WTC11 (cell line): ENCODE measurements at regions not wholly inside any gene's neighbourhood (a gene's known extent, or its start where the extent isn't known, plus 50 kb on each side); places are given as distances from the start of the nearest gene placed in this dataset.

ENCODE experiments used
- ATAC-seq: fragments of 200-7000 bp; cut with Tn5 transposase; 2 replicates; pipeline ENCODE4 v1.10.0; 2021; ENCODE audit warnings: mild to moderate bottlenecking, moderate library complexity
- CTCF ChIA-PET: fragments of 300-600 bp; sonication (Branson Sonifier 250); formaldehyde crosslinking; loops from one replicate; lab custom pipeline; 2021; ENCODE audit warnings: antibody characterized with exemption; lab: Charles Lee
- POLR2A ChIA-PET: fragments of 350-600 bp; sonication (Branson Sonifier 250); formaldehyde crosslinking; loops from one replicate; lab custom pipeline; 2021; ENCODE audit warnings: antibody characterized with exemption; lab: Charles Lee
- DNase-seq: peaks from one replicate; pipeline ENCODE4 v3.0.0; 2021; ENCODE audit warnings: low spot score
- H3K27ac Mint-ChIP-seq: 2 replicates; pipeline ENCODE4 v1.8.0; 2021; ENCODE audit warnings: mixed read lengths
- H3K27me3 Mint-ChIP-seq: 2 replicates; pipeline ENCODE4 v1.8.0; 2021; ENCODE audit warnings: low read depth, mild to moderate bottlenecking, moderate library complexity, mixed read lengths
- H3K36me3 Mint-ChIP-seq: 2 replicates; pipeline ENCODE4 v1.8.0; 2021; ENCODE audit warnings: mixed read lengths
- H3K4me1 Mint-ChIP-seq: 2 replicates; pipeline ENCODE4 v1.8.0; 2022; ENCODE audit warnings: mixed read lengths
- H3K4me3 Mint-ChIP-seq: 2 replicates; pipeline ENCODE4 v1.8.0; 2021; ENCODE audit warnings: mild to moderate bottlenecking, moderate library complexity, mixed read lengths
- H3K9me3 Mint-ChIP-seq: 2 replicates; pipeline ENCODE4 v1.8.0; 2021; ENCODE audit warnings: mixed read lengths
- FOXJ3 ChIP-seq: sonication (generic); formaldehyde crosslinking; IDR thresholded peaks from 2 replicates; pipeline ENCODE4 v1.9.0; 2021; ENCODE audit warnings: missing genetic modification reagents, mild to moderate bottlenecking, borderline replicate concordance
- MXD4 ChIP-seq: fragments of 250-450 bp; sonication (Bioruptor Pico); IDR thresholded peaks from 2 replicates; pipeline ENCODE4 v1.8.0; 2021; ENCODE audit warnings: mild to moderate bottlenecking, moderate library complexity, borderline replicate concordance
- NR3C1 ChIP-seq: sonication (generic); formaldehyde crosslinking; conservative IDR thresholded peaks from 2 replicates; pipeline ENCODE4 v1.8.1; 2023; ENCODE audit warnings: low read depth, mild to moderate bottlenecking, missing genetic modification reagents
- RELA ChIP-seq: sonication (generic); formaldehyde crosslinking; IDR thresholded peaks from 2 replicates; pipeline ENCODE4 v1.8.1; 2022; ENCODE audit warnings: missing genetic modification reagents, mild to moderate bottlenecking, borderline replicate concordance
- RORB ChIP-seq: fragments of 250-450 bp; sonication (Bioruptor Pico); IDR thresholded peaks from 2 replicates; pipeline ENCODE4 v1.9.0; 2021; ENCODE audit warnings: mild to moderate bottlenecking
- SMAD4 ChIP-seq: sonication (generic); formaldehyde crosslinking; IDR thresholded peaks from 2 replicates; pipeline ENCODE4 v1.8.0; 2022; ENCODE audit warnings: mild to moderate bottlenecking, missing genetic modification reagents
- USF1 ChIP-seq: sonication (generic); formaldehyde crosslinking; IDR thresholded peaks from 2 replicates; pipeline ENCODE4 v1.8.0; 2022; ENCODE audit warnings: mild to moderate bottlenecking, missing genetic modification reagents
- ZNF121 ChIP-seq: sonication (generic); formaldehyde crosslinking; IDR thresholded peaks from 2 replicates; pipeline ENCODE4 v1.8.0; 2023; ENCODE audit warnings: missing genetic modification reagents
- ZNF138 ChIP-seq: sonication (generic); formaldehyde crosslinking; conservative IDR thresholded peaks from 2 replicates; pipeline ENCODE4 v1.8.1; 2022; ENCODE audit warnings: mild to moderate bottlenecking, moderate library complexity, missing genetic modification reagents
- ZNF263 ChIP-seq: sonication (generic); formaldehyde crosslinking; IDR thresholded peaks from 2 replicates; pipeline ENCODE4 v1.8.1; 2022; ENCODE audit warnings: low read depth, mild to moderate bottlenecking, moderate library complexity, missing genetic modification reagents
- ZNF425 ChIP-seq: fragments of 250-450 bp; sonication (Bioruptor Pico); conservative IDR thresholded peaks from 2 replicates; pipeline ENCODE4 v1.9.0; 2021; ENCODE audit warnings: mild to moderate bottlenecking
- ZSCAN18 ChIP-seq: fragments of 250-450 bp; sonication (Bioruptor Pico); IDR thresholded peaks from 2 replicates; pipeline ENCODE4 v2.1.2; 2022; ENCODE audit warnings: mild to moderate bottlenecking, moderate library complexity
- TF ChIP-seq, protein P1 (sequence below): fragments of 250-450 bp; sonication (Bioruptor Pico); IDR thresholded peaks from 2 replicates; pipeline ENCODE4 v1.9.0; 2021; ENCODE audit warnings: mild to moderate bottlenecking
- TF ChIP-seq, protein P2 (sequence below): sonication (generic); formaldehyde crosslinking; IDR thresholded peaks from 2 replicates; pipeline ENCODE4 v1.8.1; 2023; ENCODE audit warnings: mild to moderate bottlenecking, missing genetic modification reagents
- TF ChIP-seq, protein P3 (sequence below): fragments of 250-450 bp; sonication (Bioruptor Pico); IDR thresholded peaks from 2 replicates; pipeline ENCODE4 v1.8.0; 2021; ENCODE audit warnings: mild to moderate bottlenecking
- TF ChIP-seq, protein P4 (sequence below): sonication (generic); formaldehyde crosslinking; IDR thresholded peaks from 2 replicates; pipeline ENCODE4 v1.8.0; 2022; ENCODE audit warnings: mild to moderate bottlenecking, missing genetic modification reagents
- TF ChIP-seq, protein P5 (sequence below): sonication (generic); formaldehyde crosslinking; IDR thresholded peaks from 2 replicates; pipeline ENCODE4 v1.8.0; 2022; ENCODE audit warnings: mild to moderate bottlenecking, missing genetic modification reagents

DNA sequence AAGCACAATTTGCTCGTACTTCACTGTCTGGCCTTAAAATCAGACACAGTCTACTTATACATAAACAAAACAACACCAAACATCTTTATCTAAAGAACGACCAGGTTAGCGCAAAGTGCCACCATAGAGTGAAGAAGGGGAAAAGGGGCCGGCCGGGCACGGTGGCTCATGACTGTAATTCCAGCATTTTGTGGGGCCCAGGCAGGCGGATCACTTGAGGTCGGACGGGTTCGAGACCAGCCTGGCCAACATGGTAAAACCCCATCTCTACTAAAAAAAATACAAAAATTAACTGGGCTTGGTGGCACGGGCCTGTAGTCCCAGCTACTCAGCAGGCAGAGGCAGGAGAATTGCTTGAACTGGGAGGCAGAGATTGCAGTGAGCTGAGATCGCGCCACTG, 118.5 kb upstream of the RIOK3 start:
- H3K4me1 Mint-ChIP-seq = peaks cover 26% of the 10 kb centered on the region
- TF ChIP-seq ZNF263 = no peak
- no peak for TF ChIP-seq ZNF121 (CRISPR knock-in tag)
- no peak for TF ChIP-seq ZNF425
- TF ChIP-seq NR3C1 (CRISPR knock-in tag) = no peak
- TF ChIP-seq, protein P1, sequence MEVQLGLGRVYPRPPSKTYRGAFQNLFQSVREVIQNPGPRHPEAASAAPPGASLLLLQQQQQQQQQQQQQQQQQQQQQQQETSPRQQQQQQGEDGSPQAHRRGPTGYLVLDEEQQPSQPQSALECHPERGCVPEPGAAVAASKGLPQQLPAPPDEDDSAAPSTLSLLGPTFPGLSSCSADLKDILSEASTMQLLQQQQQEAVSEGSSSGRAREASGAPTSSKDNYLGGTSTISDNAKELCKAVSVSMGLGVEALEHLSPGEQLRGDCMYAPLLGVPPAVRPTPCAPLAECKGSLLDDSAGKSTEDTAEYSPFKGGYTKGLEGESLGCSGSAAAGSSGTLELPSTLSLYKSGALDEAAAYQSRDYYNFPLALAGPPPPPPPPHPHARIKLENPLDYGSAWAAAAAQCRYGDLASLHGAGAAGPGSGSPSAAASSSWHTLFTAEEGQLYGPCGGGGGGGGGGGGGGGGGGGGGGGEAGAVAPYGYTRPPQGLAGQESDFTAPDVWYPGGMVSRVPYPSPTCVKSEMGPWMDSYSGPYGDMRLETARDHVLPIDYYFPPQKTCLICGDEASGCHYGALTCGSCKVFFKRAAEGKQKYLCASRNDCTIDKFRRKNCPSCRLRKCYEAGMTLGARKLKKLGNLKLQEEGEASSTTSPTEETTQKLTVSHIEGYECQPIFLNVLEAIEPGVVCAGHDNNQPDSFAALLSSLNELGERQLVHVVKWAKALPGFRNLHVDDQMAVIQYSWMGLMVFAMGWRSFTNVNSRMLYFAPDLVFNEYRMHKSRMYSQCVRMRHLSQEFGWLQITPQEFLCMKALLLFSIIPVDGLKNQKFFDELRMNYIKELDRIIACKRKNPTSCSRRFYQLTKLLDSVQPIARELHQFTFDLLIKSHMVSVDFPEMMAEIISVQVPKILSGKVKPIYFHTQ (CRISPR knock-in tag) = no peak
- no peak for TF ChIP-seq FOXJ3 (CRISPR knock-in tag)
- no peak for TF ChIP-seq RORB (CRISPR knock-in tag)
- no peak for TF ChIP-seq ZNF138
- no peak for TF ChIP-seq RELA (CRISPR knock-in tag)
- no peak for TF ChIP-seq ZSCAN18
- TF ChIP-seq, protein P2, sequence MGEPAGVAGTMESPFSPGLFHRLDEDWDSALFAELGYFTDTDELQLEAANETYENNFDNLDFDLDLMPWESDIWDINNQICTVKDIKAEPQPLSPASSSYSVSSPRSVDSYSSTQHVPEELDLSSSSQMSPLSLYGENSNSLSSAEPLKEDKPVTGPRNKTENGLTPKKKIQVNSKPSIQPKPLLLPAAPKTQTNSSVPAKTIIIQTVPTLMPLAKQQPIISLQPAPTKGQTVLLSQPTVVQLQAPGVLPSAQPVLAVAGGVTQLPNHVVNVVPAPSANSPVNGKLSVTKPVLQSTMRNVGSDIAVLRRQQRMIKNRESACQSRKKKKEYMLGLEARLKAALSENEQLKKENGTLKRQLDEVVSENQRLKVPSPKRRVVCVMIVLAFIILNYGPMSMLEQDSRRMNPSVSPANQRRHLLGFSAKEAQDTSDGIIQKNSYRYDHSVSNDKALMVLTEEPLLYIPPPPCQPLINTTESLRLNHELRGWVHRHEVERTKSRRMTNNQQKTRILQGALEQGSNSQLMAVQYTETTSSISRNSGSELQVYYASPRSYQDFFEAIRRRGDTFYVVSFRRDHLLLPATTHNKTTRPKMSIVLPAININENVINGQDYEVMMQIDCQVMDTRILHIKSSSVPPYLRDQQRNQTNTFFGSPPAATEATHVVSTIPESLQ = no peak
- no peak overlapping the region; the same call in 1 of the 2 replicates for H3K27ac Mint-ChIP-seq
- DNase-seq (no peak), ATAC-seq (no peak)
- CTCF ChIA-PET = no interaction called here
- peaks cover 5% of the 10 kb centered on the region; the same call in 1 of the 2 replicates for H3K9me3 Mint-ChIP-seq
- H3K4me3 Mint-ChIP-seq = no peak overlapping the region
- H3K36me3 Mint-ChIP-seq = peaks cover 5% of the 10 kb centered on the region
- POLR2A ChIA-PET = no interaction called here
- no peaks in the 10 kb centered on the region; the same call in 1 of the 2 replicates for H3K27me3 Mint-ChIP-seq

DNA sequence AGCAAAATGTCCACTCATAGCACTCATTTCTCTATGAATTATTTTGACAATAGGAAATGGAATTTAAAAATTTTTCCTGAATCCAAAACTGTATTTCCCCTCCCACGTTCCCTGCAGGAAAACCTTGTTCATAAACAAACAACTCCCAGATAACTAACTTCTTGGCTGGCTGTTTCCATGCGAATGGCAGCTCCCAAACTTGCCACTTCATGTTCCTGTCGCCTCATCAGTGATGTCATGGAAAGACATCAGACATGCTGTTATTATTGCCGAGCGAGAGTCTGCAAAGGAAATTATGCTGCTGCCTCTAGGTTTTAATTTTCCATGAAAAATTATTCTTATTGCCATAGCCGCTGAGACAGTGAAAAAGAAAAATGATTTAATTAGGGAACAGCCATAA, 117.0 kb upstream of the RIOK3 start:
- H3K36me3 Mint-ChIP-seq = no peaks in the 10 kb centered on the region; the same call in 1 of the 2 replicates
- CTCF ChIA-PET = interaction anchor here (1.0 kb wide), 1 partner anchor 129 kb away, joined by 4 read pairs; no protein-coding TSS in a partner anchor
- no peak for DNase-seq
- POLR2A ChIA-PET = no interaction called here
- H3K4me3 Mint-ChIP-seq = no peak overlapping the region
- no peaks in the 10 kb centered on the region for H3K9me3 Mint-ChIP-seq
- ATAC-seq = no peak
- no peak overlapping the region for H3K27ac Mint-ChIP-seq
- H3K4me1 Mint-ChIP-seq = peaks cover 18% of the 10 kb centered on the region
- no peaks in the 10 kb centered on the region for H3K27me3 Mint-ChIP-seq
- TF ChIP-seq NR3C1 (CRISPR knock-in tag) (no peak), SMAD4 (CRISPR knock-in tag) (no peak), ZSCAN18 (no peak), USF1 (CRISPR knock-in tag) (no peak), MXD4 (CRISPR knock-in tag) (no peak)
- TF ChIP-seq, protein P3, sequence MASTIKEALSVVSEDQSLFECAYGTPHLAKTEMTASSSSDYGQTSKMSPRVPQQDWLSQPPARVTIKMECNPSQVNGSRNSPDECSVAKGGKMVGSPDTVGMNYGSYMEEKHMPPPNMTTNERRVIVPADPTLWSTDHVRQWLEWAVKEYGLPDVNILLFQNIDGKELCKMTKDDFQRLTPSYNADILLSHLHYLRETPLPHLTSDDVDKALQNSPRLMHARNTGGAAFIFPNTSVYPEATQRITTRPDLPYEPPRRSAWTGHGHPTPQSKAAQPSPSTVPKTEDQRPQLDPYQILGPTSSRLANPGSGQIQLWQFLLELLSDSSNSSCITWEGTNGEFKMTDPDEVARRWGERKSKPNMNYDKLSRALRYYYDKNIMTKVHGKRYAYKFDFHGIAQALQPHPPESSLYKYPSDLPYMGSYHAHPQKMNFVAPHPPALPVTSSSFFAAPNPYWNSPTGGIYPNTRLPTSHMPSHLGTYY (CRISPR knock-in tag) = no peak
- TF ChIP-seq, protein P4, sequence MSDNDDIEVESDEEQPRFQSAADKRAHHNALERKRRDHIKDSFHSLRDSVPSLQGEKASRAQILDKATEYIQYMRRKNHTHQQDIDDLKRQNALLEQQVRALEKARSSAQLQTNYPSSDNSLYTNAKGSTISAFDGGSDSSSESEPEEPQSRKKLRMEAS (CRISPR knock-in tag) = no peak
- TF ChIP-seq, protein P5, sequence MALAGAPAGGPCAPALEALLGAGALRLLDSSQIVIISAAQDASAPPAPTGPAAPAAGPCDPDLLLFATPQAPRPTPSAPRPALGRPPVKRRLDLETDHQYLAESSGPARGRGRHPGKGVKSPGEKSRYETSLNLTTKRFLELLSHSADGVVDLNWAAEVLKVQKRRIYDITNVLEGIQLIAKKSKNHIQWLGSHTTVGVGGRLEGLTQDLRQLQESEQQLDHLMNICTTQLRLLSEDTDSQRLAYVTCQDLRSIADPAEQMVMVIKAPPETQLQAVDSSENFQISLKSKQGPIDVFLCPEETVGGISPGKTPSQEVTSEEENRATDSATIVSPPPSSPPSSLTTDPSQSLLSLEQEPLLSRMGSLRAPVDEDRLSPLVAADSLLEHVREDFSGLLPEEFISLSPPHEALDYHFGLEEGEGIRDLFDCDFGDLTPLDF = no peak
